B cell (primary cell): ENCODE measurements at regions not wholly inside any gene's neighbourhood (a gene's known extent, or its start where the extent isn't known, plus 50 kb on each side); places are given as distances from the start of the nearest gene placed in this dataset.

Experiments
- CTCF ChIP-seq: fragments of 200-600 bp; IDR thresholded peaks from one replicate; pipeline ENCODE4 v1.8.0; 2022; ENCODE audit warnings: antibody characterized with exemption, mild to moderate bottlenecking
- EZH2 ChIP-seq: IDR thresholded peaks from 2 replicates; pipeline ENCODE4 v1.6.1; 2012; ENCODE audit warnings: borderline replicate concordance, low read depth, mild to moderate bottlenecking, moderate library complexity, low read length; ENCODE audit not compliant: insufficient read depth, poor library complexity, severe bottlenecking

DNA sequence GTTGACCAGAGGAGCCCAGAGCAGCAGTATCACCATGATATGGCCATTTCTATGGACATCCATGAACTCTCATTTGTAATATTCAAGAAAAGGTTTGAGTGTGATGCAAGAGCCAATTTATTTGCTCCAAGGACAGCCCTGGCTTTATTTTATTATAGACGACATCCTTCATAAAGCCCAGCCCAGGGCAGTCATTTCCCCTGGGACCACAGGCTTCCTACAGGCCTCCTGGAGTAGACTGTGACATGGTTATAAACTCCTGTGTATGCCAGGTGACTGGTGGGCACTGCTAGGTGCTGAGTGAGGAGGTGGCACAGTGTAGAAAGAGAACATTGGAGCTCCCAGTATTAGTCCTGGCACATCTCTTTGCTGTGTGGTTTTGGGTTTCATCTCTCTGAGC lies 120.9 kb downstream of the UTP18 start:
- TF ChIP-seq CTCF (no peak), EZH2 (no peak)
